ENCODE measurements at regions not wholly inside any gene's neighbourhood (a gene's known extent, or its start where the extent isn't known, plus 50 kb on each side); places are given as distances from the start of the nearest gene placed in this dataset.

DNA sequence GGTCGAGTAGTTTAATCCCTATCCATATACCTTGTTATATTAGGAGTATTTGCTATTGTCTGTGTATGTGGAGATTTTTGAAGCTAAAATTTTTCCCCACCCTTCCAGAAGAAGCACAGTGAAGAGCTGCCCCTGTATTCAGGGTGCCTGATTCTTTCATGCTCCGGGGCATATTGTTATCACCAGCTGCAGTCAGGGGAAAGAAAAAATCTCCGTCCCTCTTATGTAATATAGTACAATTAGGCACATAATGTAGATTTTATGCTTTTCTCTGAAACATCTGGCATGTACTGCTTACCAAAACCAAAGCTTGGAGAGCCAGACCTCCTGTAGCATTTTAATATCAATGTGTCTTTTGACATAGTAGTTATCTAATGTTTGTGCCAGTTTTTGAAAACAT is 214.9 kb upstream of the EDNRB start:
- no peak for ATAC-seq
- H3K9me3 ChIP-seq: no peaks in the 10 kb centered on the region
- H3K4me1 ChIP-seq: no peaks in the 10 kb centered on the region
- TF ChIP-seq POLR2A (IDR thresholded peaks at IDR 0.05): no peak
- TF ChIP-seq EP300 (IDR thresholded peaks at IDR 0.05): no peak
- no peak for TF ChIP-seq POLR2AphosphoS5 (IDR thresholded peaks at IDR 0.05)
- no peak for TF ChIP-seq CTCF (IDR thresholded peaks at IDR 0.05)
- H3K27me3 ChIP-seq: peaks cover 14% of the 10 kb centered on the region
- no peaks in the 10 kb centered on the region for H3K36me3 ChIP-seq
- 68 to 75% methylated on average over 3 of the region's 3 CpGs for WGBS, 2 donors (ENCODE audit: low coverage in 1 of 2)
- no peak overlapping the region for H3K27ac ChIP-seq
- H3K4me3 ChIP-seq: no peak overlapping the region

GRCh38 chr13:78131811-78132210 is 213.2 kb upstream of the EDNRB start:
- Histone ChIP-seq H3K9me3 (no peaks in the 10 kb centered on the region), H3K27me3 (peaks cover 19% of the 10 kb centered on the region), H3K36me3 (no peaks in the 10 kb centered on the region), H3K27ac (no peak overlapping the region), H3K4me3 (no peak overlapping the region), H3K4me1 (no peaks in the 10 kb centered on the region)
- ATAC-seq: no peak
- TF ChIP-seq POLR2AphosphoS5 (IDR thresholded peaks at IDR 0.05): no peak
- TF ChIP-seq EP300 (IDR thresholded peaks at IDR 0.05): no peak
- TF ChIP-seq POLR2A (IDR thresholded peaks at IDR 0.05): no peak
- no peak for TF ChIP-seq CTCF (IDR thresholded peaks at IDR 0.05)

GRCh38 chr13:78131346-78131745 is 212.7 kb upstream of the EDNRB start:
- Histone ChIP-seq H3K4me3 (no peak overlapping the region), H3K9me3 (no peaks in the 10 kb centered on the region), H3K27ac (no peak overlapping the region), H3K36me3 (no peaks in the 10 kb centered on the region), H3K4me1 (no peaks in the 10 kb centered on the region), H3K27me3 (peaks cover 19% of the 10 kb centered on the region)
- TF ChIP-seq CTCF (IDR thresholded peaks at IDR 0.05) (no peak), POLR2A (IDR thresholded peaks at IDR 0.05) (no peak), POLR2AphosphoS5 (IDR thresholded peaks at IDR 0.05) (no peak), EP300 (IDR thresholded peaks at IDR 0.05) (no peak)
- ATAC-seq: no peak
- WGBS, 2 donors (ENCODE audit: low coverage in 1 of 2): 73 to 83% methylated on average over 2 of the region's 2 CpGs

- Histone ChIP-seq H3K4me3 (no peak overlapping the region), H3K27me3 (peaks cover 23% of the 10 kb centered on the region), H3K36me3 (no peaks in the 10 kb centered on the region), H3K4me1 (no peaks in the 10 kb centered on the region), H3K27ac (no peak overlapping the region), H3K9me3 (no peaks in the 10 kb centered on the region)
- 18 to 75% methylated on average over 2 of the region's 2 CpGs for WGBS, 2 donors (ENCODE audit: low coverage in 1 of 2)
- no peak for TF ChIP-seq POLR2A (IDR thresholded peaks at IDR 0.05)
- TF ChIP-seq EP300 (IDR thresholded peaks at IDR 0.05): no peak
- TF ChIP-seq POLR2AphosphoS5 (IDR thresholded peaks at IDR 0.05): no peak
- no peak for TF ChIP-seq CTCF (IDR thresholded peaks at IDR 0.05)
- no peak for ATAC-seq
These were observed 211.2 kb upstream of the EDNRB start for GRCh38 chr13:78129823-78130222.

GRCh38 chr13:78129359-78129758 is 210.7 kb upstream of the EDNRB start:
- Histone ChIP-seq H3K27me3 (peaks cover 23% of the 10 kb centered on the region), H3K27ac (no peak overlapping the region), H3K36me3 (no peaks in the 10 kb centered on the region), H3K4me3 (no peak overlapping the region), H3K4me1 (no peaks in the 10 kb centered on the region), H3K9me3 (no peaks in the 10 kb centered on the region)
- no peak for ATAC-seq
- TF ChIP-seq POLR2AphosphoS5 (IDR thresholded peaks at IDR 0.05): no peak
- TF ChIP-seq EP300 (IDR thresholded peaks at IDR 0.05): no peak
- TF ChIP-seq CTCF (IDR thresholded peaks at IDR 0.05): no peak
- no peak for TF ChIP-seq POLR2A (IDR thresholded peaks at IDR 0.05)

Measured in gastroesophageal sphincter (tissue), 4 donors.